Neural crest cell (in vitro differentiated cells): ENCODE measurements at regions not wholly inside any gene's neighbourhood (a gene's known extent, or its start where the extent isn't known, plus 50 kb on each side); places are given as distances from the start of the nearest gene placed in this dataset.

Source experiments
- DNase-seq: peaks from one replicate; pipeline ENCODE4 v3.0.0; 2021; ENCODE audit warnings: low read depth, mixed read lengths, low spot score
- H3K27ac Mint-ChIP-seq: one replicate; pipeline ENCODE4 v1.8.0; 2021; ENCODE audit warnings: mild to moderate bottlenecking, mixed read lengths; ENCODE audit not compliant: unreplicated experiment
- H3K27me3 Mint-ChIP-seq: 2 replicates; pipeline ENCODE4 v1.8.0; 2021; ENCODE audit warnings: low read depth, mild to moderate bottlenecking, mixed read lengths
- H3K36me3 Mint-ChIP-seq: 2 replicates; pipeline ENCODE4 v1.8.0; 2021; ENCODE audit warnings: low read depth, mild to moderate bottlenecking, mixed read lengths
- H3K4me1 Mint-ChIP-seq: 2 replicates; pipeline ENCODE4 v1.8.0; 2021; ENCODE audit warnings: mixed read lengths
- H3K4me3 Mint-ChIP-seq: one replicate; pipeline ENCODE4 v1.8.0; 2021; ENCODE audit warnings: mild to moderate bottlenecking, mixed read lengths
- H3K9me3 Mint-ChIP-seq: 2 replicates; pipeline ENCODE4 v1.8.0; 2021; ENCODE audit warnings: mixed read lengths
- TF ChIP-seq, protein P1 (sequence below): fragments of 200-600 bp; sonication (generic); conservative IDR thresholded peaks from 2 replicates; pipeline ENCODE4 v1.5.0; 2021; ENCODE audit warnings: antibody characterized with exemption, mild to moderate bottlenecking

- TF ChIP-seq, protein P1, sequence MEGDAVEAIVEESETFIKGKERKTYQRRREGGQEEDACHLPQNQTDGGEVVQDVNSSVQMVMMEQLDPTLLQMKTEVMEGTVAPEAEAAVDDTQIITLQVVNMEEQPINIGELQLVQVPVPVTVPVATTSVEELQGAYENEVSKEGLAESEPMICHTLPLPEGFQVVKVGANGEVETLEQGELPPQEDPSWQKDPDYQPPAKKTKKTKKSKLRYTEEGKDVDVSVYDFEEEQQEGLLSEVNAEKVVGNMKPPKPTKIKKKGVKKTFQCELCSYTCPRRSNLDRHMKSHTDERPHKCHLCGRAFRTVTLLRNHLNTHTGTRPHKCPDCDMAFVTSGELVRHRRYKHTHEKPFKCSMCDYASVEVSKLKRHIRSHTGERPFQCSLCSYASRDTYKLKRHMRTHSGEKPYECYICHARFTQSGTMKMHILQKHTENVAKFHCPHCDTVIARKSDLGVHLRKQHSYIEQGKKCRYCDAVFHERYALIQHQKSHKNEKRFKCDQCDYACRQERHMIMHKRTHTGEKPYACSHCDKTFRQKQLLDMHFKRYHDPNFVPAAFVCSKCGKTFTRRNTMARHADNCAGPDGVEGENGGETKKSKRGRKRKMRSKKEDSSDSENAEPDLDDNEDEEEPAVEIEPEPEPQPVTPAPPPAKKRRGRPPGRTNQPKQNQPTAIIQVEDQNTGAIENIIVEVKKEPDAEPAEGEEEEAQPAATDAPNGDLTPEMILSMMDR: no peak
- no peak for DNase-seq
- Mint-ChIP-seq H3K4me1 (no peaks in the 10 kb centered on the region), H3K4me3 (no peak overlapping the region), H3K27me3 (peaks cover 16% of the 10 kb centered on the region), H3K27ac (no peak overlapping the region), H3K36me3 (no peaks in the 10 kb centered on the region), H3K9me3 (peaks cover 4% of the 10 kb centered on the region)
These were observed 221.0 kb downstream of the FOXL1 start for GRCh38 chr16:86799367-86799766.

GRCh38 chr16:86800894-86801293, 222.5 kb downstream of the FOXL1 start:
- peaks cover 4% of the 10 kb centered on the region for H3K9me3 Mint-ChIP-seq
- peaks cover 1% of the 10 kb centered on the region for H3K4me1 Mint-ChIP-seq
- TF ChIP-seq, protein P1: no peak
- H3K36me3 Mint-ChIP-seq: no peaks in the 10 kb centered on the region
- peaks cover 16% of the 10 kb centered on the region for H3K27me3 Mint-ChIP-seq
- DNase-seq: no peak
- no peak overlapping the region for H3K27ac Mint-ChIP-seq
- H3K4me3 Mint-ChIP-seq: no peak overlapping the region

- Mint-ChIP-seq H3K4me3 (no peak overlapping the region), H3K27me3 (peaks cover 16% of the 10 kb centered on the region), H3K27ac (no peak overlapping the region), H3K36me3 (no peaks in the 10 kb centered on the region), H3K4me1 (peaks cover 12% of the 10 kb centered on the region), H3K9me3 (peaks cover 4% of the 10 kb centered on the region)
- TF ChIP-seq, protein P1: no peak
- DNase-seq: no peak
These were observed 223.7 kb downstream of the FOXL1 start for GRCh38 chr16:86802013-86802412.

GRCh38 chr16:86805188-86805587, 226.8 kb downstream of the FOXL1 start:
- DNase-seq: no peak
- H3K4me1 Mint-ChIP-seq: peaks cover 17% of the 10 kb centered on the region
- H3K9me3 Mint-ChIP-seq: no peaks in the 10 kb centered on the region
- H3K4me3 Mint-ChIP-seq: no peak overlapping the region
- TF ChIP-seq, protein P1: no peak
- no peak overlapping the region for H3K27ac Mint-ChIP-seq
- no peaks in the 10 kb centered on the region for H3K36me3 Mint-ChIP-seq
- peaks cover 14% of the 10 kb centered on the region for H3K27me3 Mint-ChIP-seq

GRCh38 chr16:86806181-86806837, 228.0 kb downstream of the FOXL1 start:
- TF ChIP-seq, protein P1: no peak
- H3K4me3 Mint-ChIP-seq: no peak overlapping the region

More at GRCh38 chr16:86806181-86806837, 228.0 kb downstream of the FOXL1 start:
- H3K9me3 Mint-ChIP-seq: no peaks in the 10 kb centered on the region
- peaks cover 8% of the 10 kb centered on the region for H3K27me3 Mint-ChIP-seq
- H3K36me3 Mint-ChIP-seq: no peaks in the 10 kb centered on the region
- peaks cover 19% of the 10 kb centered on the region for H3K4me1 Mint-ChIP-seq
- DNase-seq: no peak
- no peak overlapping the region for H3K27ac Mint-ChIP-seq
